ENCODE measurements at regions not wholly inside any gene's neighbourhood (a gene's known extent, or its start where the extent isn't known, plus 50 kb on each side); places are given as distances from the start of the nearest gene placed in this dataset.

- peaks cover 8% of the 10 kb centered on the region for H3K27me3 Mint-ChIP-seq (ENCODE audit: unreplicated experiment)
- H3K9me3 Mint-ChIP-seq (ENCODE audit: unreplicated experiment) = no peaks in the 10 kb centered on the region
- no peak for DNase-seq (ENCODE audit: extremely low spot score, unreplicated experiment)
- no peak for TF ChIP-seq CTCF (IDR thresholded peaks at IDR 0.05)
- H3K4me1 Mint-ChIP-seq (ENCODE audit: unreplicated experiment) = no peaks in the 10 kb centered on the region
- no peak overlapping the region for H3K4me3 Mint-ChIP-seq (ENCODE audit: unreplicated experiment)
- no peaks in the 10 kb centered on the region for H3K36me3 Mint-ChIP-seq (ENCODE audit: unreplicated experiment)
- H3K27ac Mint-ChIP-seq (ENCODE audit: unreplicated experiment) = no peak overlapping the region
Measured at GRCh38 chr2:53435610-53436009, 332.0 kb upstream of the CHAC2 start.

- no peak for DNase-seq (ENCODE audit: extremely low spot score, unreplicated experiment)
- H3K36me3 Mint-ChIP-seq (ENCODE audit: unreplicated experiment) = no peaks in the 10 kb centered on the region
- no peaks in the 10 kb centered on the region for H3K4me1 Mint-ChIP-seq (ENCODE audit: unreplicated experiment)
- H3K27me3 Mint-ChIP-seq (ENCODE audit: unreplicated experiment) = peaks cover 8% of the 10 kb centered on the region
- TF ChIP-seq CTCF (IDR thresholded peaks at IDR 0.05) = no peak
- no peaks in the 10 kb centered on the region for H3K9me3 Mint-ChIP-seq (ENCODE audit: unreplicated experiment)
- no peak overlapping the region for H3K27ac Mint-ChIP-seq (ENCODE audit: unreplicated experiment)
- H3K4me3 Mint-ChIP-seq (ENCODE audit: unreplicated experiment) = no peak overlapping the region
Measured at GRCh38 chr2:53434466-53434865, 333.1 kb upstream of the CHAC2 start.

- DNase-seq (ENCODE audit: extremely low spot score, unreplicated experiment) = no peak
- Mint-ChIP-seq H3K36me3 (ENCODE audit: unreplicated experiment) (no peaks in the 10 kb centered on the region), H3K27me3 (ENCODE audit: unreplicated experiment) (peaks cover 8% of the 10 kb centered on the region), H3K27ac (ENCODE audit: unreplicated experiment) (no peak overlapping the region), H3K9me3 (ENCODE audit: unreplicated experiment) (no peaks in the 10 kb centered on the region), H3K4me3 (ENCODE audit: unreplicated experiment) (no peak overlapping the region), H3K4me1 (ENCODE audit: unreplicated experiment) (no peaks in the 10 kb centered on the region)
- TF ChIP-seq CTCF (IDR thresholded peaks at IDR 0.05) = no peak
Measured at GRCh38 chr2:53432936-53433335, 334.7 kb upstream of the CHAC2 start.

GRCh38 chr2:53429901-53430300 is 337.7 kb upstream of the CHAC2 start:
- Mint-ChIP-seq H3K36me3 (ENCODE audit: unreplicated experiment) (no peaks in the 10 kb centered on the region), H3K27ac (ENCODE audit: unreplicated experiment) (no peak overlapping the region), H3K4me1 (ENCODE audit: unreplicated experiment) (no peaks in the 10 kb centered on the region), H3K4me3 (ENCODE audit: unreplicated experiment) (no peak overlapping the region), H3K9me3 (ENCODE audit: unreplicated experiment) (no peaks in the 10 kb centered on the region), H3K27me3 (ENCODE audit: unreplicated experiment) (peaks cover 8% of the 10 kb centered on the region)
- no peak for TF ChIP-seq CTCF (IDR thresholded peaks at IDR 0.05)
- no peak for DNase-seq (ENCODE audit: extremely low spot score, unreplicated experiment)

- Mint-ChIP-seq H3K27me3 (ENCODE audit: unreplicated experiment) (peaks cover 13% of the 10 kb centered on the region), H3K4me3 (ENCODE audit: unreplicated experiment) (no peak overlapping the region), H3K4me1 (ENCODE audit: unreplicated experiment) (no peaks in the 10 kb centered on the region), H3K27ac (ENCODE audit: unreplicated experiment) (no peak overlapping the region), H3K36me3 (ENCODE audit: unreplicated experiment) (no peaks in the 10 kb centered on the region), H3K9me3 (ENCODE audit: unreplicated experiment) (no peaks in the 10 kb centered on the region)
- TF ChIP-seq CTCF (IDR thresholded peaks at IDR 0.05) = no peak
- no peak for DNase-seq (ENCODE audit: extremely low spot score, unreplicated experiment)
Measured at GRCh38 chr2:53424902-53425301, 342.7 kb upstream of the CHAC2 start.
